H1 (cell line): ENCODE measurements at regions not wholly inside any gene's neighbourhood (a gene's known extent, or its start where the extent isn't known, plus 50 kb on each side); places are given as distances from the start of the nearest gene placed in this dataset.
A peak's percentile ranks its signal among the peaks of the same experiment; 100 is the strongest.

ENCODE experiments used
- CTCF ChIA-PET: fragments of 300-600 bp; sonication (Branson Sonifier 250); formaldehyde crosslinking; loops from one replicate; lab custom pipeline; 2021; ENCODE audit not compliant: partially characterized antibody; lab: Charles Lee
- POLR2A ChIA-PET: fragments of 300-600 bp; sonication (Branson Sonifier 250); formaldehyde crosslinking; loops from one replicate; lab custom pipeline; 2021; ENCODE audit warnings: inconsistent platforms; ENCODE audit not compliant: partially characterized antibody; lab: Charles Lee
- DNase-seq, 2 experiments: peaks; one replicate each; pipeline versions ENCODE4 v3.0.0 to v3.0.0-alpha.2; 2010 to 2022; ENCODE audit warnings: low spot score in 2 of 2, low read depth in 1 of 2, mixed read lengths in 1 of 2
- FAIRE-seq: peaks from 2 replicates; lab custom pipeline; 2011; peaks lifted over from hg19 to GRCh38; lab: Jason Lieb, UNC
- H2AFZ ChIP-seq: 2 replicates; pipeline ENCODE4 v1.8.1; 2012; ENCODE audit warnings: low read length, inconsistent platforms
- H2AK5ac ChIP-seq: 2 replicates; pipeline ENCODE4 v1.6.1; 2013; ENCODE audit warnings: low read depth, low read length
- H2BK120ac ChIP-seq: replicated peaks from 2 replicates; pipeline ENCODE3; 2013; ENCODE audit warnings: low read depth, low read length, inconsistent platforms
- H2BK12ac ChIP-seq: 2 replicates; pipeline ENCODE4 v1.6.1; 2013; ENCODE audit warnings: low read depth, low read length
- H2BK15ac ChIP-seq: 2 replicates; pipeline ENCODE4 v1.6.1; 2013; ENCODE audit warnings: low read length
- H2BK20ac ChIP-seq: 2 replicates; pipeline ENCODE4 v1.6.1; 2013; ENCODE audit warnings: low read length
- H2BK5ac ChIP-seq: 2 replicates; pipeline ENCODE4 v1.6.1; 2013; ENCODE audit warnings: low read depth, low read length
- H3K14ac ChIP-seq: 2 replicates; pipeline ENCODE4 v1.6.1; 2013; ENCODE audit warnings: inconsistent platforms; ENCODE audit not compliant: insufficient read length
- H3K18ac ChIP-seq: 2 replicates; pipeline ENCODE4 v1.6.1; 2013; ENCODE audit warnings: low read length; ENCODE audit errors: extremely low read depth
- H3K23ac ChIP-seq: 2 replicates; pipeline ENCODE4 v1.6.1; 2013; ENCODE audit warnings: inconsistent platforms; ENCODE audit not compliant: insufficient read length
- H3K23me2 ChIP-seq: 2 replicates; pipeline ENCODE4 v1.6.1; 2013; ENCODE audit warnings: low read depth, low read length
- H3K27ac ChIP-seq: 2 replicates; pipeline ENCODE4 v1.6.1; 2011; ENCODE audit warnings: low read depth, low read length, inconsistent platforms
- H3K27me3 ChIP-seq, 4 experiments: replicated peaks in 1 of 4; 1 replicate in 1 of 4; 2 replicates in 3 of 4; pipeline versions ENCODE4 v1.6.1 to v1.8.1; 2011 to 2013; ENCODE audit warnings: low read length in 3 of 4, mild to moderate bottlenecking in 3 of 4, inconsistent platforms in 2 of 4, mixed read lengths in 2 of 4, moderate library complexity in 1 of 4; ENCODE audit not compliant: control insufficient read depth in 3 of 4, insufficient read depth in 3 of 4; ENCODE audit errors: extremely low read depth in 1 of 4
- H3K36me3 ChIP-seq, 4 experiments: 2 replicates each; pipeline versions ENCODE4 v1.6.1 to v1.8.1; 2011 to 2013; ENCODE audit warnings: mild to moderate bottlenecking in 4 of 4, low read length in 3 of 4, moderate library complexity in 2 of 4, control low read depth in 1 of 4, inconsistent platforms in 1 of 4; ENCODE audit not compliant: insufficient read depth in 4 of 4, control insufficient read depth in 2 of 4
- H3K4ac ChIP-seq: replicated peaks from 2 replicates; pipeline ENCODE3; 2013; ENCODE audit warnings: low read length, low read depth, mixed read lengths, inconsistent platforms; ENCODE audit not compliant: insufficient read length
- H3K4me1 ChIP-seq, 4 experiments: replicated peaks in 1 of 4; 1 replicate in 1 of 4; 2 replicates in 3 of 4; pipeline versions ENCODE4 v1.6.1 to v1.8.1; 2011 to 2013; ENCODE audit warnings: low read length in 3 of 4, inconsistent platforms in 2 of 4, mixed read lengths in 1 of 4; ENCODE audit not compliant: insufficient read depth in 4 of 4, control insufficient read depth in 3 of 4
- H3K4me2 ChIP-seq, 2 experiments: 2 replicates each; pipeline versions ENCODE4 v1.6.1 to v1.8.1; 2011 to 2013; ENCODE audit warnings: low read depth in 2 of 2, low read length in 2 of 2, control low read depth in 1 of 2, inconsistent platforms in 1 of 2, mild to moderate bottlenecking in 1 of 2; ENCODE audit not compliant: insufficient read depth in 1 of 2
- H3K4me3 ChIP-seq, 4 experiments: fragments of 200-600, 300-600 bp in 1 of 4; sonication (generic), shearing (Covaris generic), sonication (Bioruptor Twin) in 1 of 4; 2 replicates each; pipeline versions ENCODE4 v1.5.1 to v1.8.1; 2011 to 2016; ENCODE audit warnings: low read length in 4 of 4, low read depth in 3 of 4, control low read depth in 2 of 4, inconsistent platforms in 2 of 4, mild to moderate bottlenecking in 2 of 4, mixed read lengths in 1 of 4, moderate library complexity in 1 of 4; ENCODE audit not compliant: insufficient read depth in 2 of 4; ENCODE audit errors: extremely low read depth in 1 of 4
- H3K56ac ChIP-seq: replicated peaks from 2 replicates; pipeline ENCODE3; 2013; ENCODE audit warnings: low read depth, mild to moderate bottlenecking, mixed read lengths, low read length, inconsistent platforms; ENCODE audit not compliant: insufficient read length
- H3K79me1 ChIP-seq: 2 replicates; pipeline ENCODE4 v1.6.1; 2013; ENCODE audit warnings: low read depth, low read length, control low read depth
- H3K79me2 ChIP-seq, 2 experiments: 2 replicates each; pipeline versions ENCODE4 v1.6.1 to v1.8.1; 2012 to 2013; ENCODE audit warnings: low read length in 2 of 2, mild to moderate bottlenecking in 2 of 2, inconsistent platforms in 1 of 2; ENCODE audit not compliant: insufficient read depth in 2 of 2, control insufficient read depth in 1 of 2
- H3K9ac ChIP-seq, 4 experiments: replicated peaks in 1 of 4; 1 replicate in 1 of 4; 2 replicates in 3 of 4; pipeline versions ENCODE4 v1.6.1 to v1.8.1; 2011 to 2013; ENCODE audit warnings: low read depth in 3 of 4, low read length in 3 of 4, control low read depth in 2 of 4, mild to moderate bottlenecking in 2 of 4, moderate library complexity in 2 of 4, inconsistent platforms in 1 of 4; ENCODE audit errors: extremely low read depth in 1 of 4
- H3K9me3 ChIP-seq, 2 experiments: 2 replicates each; pipeline versions ENCODE4 v1.6.1 to v1.8.1; 2012 to 2013; ENCODE audit warnings: mild to moderate bottlenecking in 2 of 2, moderate library complexity in 2 of 2, control low read depth in 1 of 2, inconsistent platforms in 1 of 2, low read depth in 1 of 2, low read length in 1 of 2, mixed read lengths in 1 of 2; ENCODE audit not compliant: insufficient read depth in 2 of 2
- H4K20me1 ChIP-seq, 2 experiments: replicated peaks in 1 of 2; 2 replicates each; pipeline versions ENCODE3 to v1.8.1; 2011 to 2013; ENCODE audit warnings: inconsistent platforms in 2 of 2, low read length in 2 of 2, mild to moderate bottlenecking in 1 of 2; ENCODE audit not compliant: insufficient read depth in 2 of 2, control insufficient read depth in 1 of 2
- H4K5ac ChIP-seq: 2 replicates; pipeline ENCODE4 v1.6.1; 2013; ENCODE audit warnings: low read length, low read depth, mixed read lengths, inconsistent platforms; ENCODE audit not compliant: insufficient read length
- H4K8ac ChIP-seq: 2 replicates; pipeline ENCODE4 v1.8.0; 2013; ENCODE audit warnings: mild to moderate bottlenecking, moderate library complexity, low read length, inconsistent platforms; ENCODE audit not compliant: insufficient read depth; ENCODE audit errors: extremely low read depth
- H4K91ac ChIP-seq: replicated peaks from 2 replicates; pipeline ENCODE3; 2013; ENCODE audit warnings: low read length, mixed read lengths, inconsistent platforms; ENCODE audit not compliant: insufficient read length
- CEBPB ChIP-seq: IDR thresholded peaks from 2 replicates; pipeline ENCODE4 v1.6.1; 2012; ENCODE audit warnings: low read depth, low read length
- CHD1 ChIP-seq: IDR thresholded peaks from 2 replicates; pipeline ENCODE4 v1.6.1; 2012; ENCODE audit warnings: low read depth, low read length, improper control_type of control experiment
- GTF2F1 ChIP-seq: IDR thresholded peaks from 2 replicates; pipeline ENCODE4 v1.6.1; 2012; ENCODE audit warnings: low read depth, low read length, improper control_type of control experiment, borderline replicate concordance
- HDAC2 ChIP-seq, 2 experiments: fragments of 300-600 bp in 1 of 2; sonication (generic) in 1 of 2; IDR thresholded peaks; 2 replicates each; pipeline ENCODE4 v1.6.1; 2011 to 2012; ENCODE audit warnings: low read depth in 2 of 2, low read length in 2 of 2, mild to moderate bottlenecking in 2 of 2, moderate library complexity in 2 of 2, borderline replicate concordance in 1 of 2, inconsistent platforms in 1 of 2
- KDM1A ChIP-seq: fragments of 200-600, 300-600 bp; sonication (generic); IDR thresholded peaks from 2 replicates; pipeline ENCODE4 v1.7.1; 2016; ENCODE audit warnings: mild to moderate bottlenecking, low read length, borderline replicate concordance
- POLR2A ChIP-seq, 2 experiments: IDR thresholded peaks; 1 replicate in 1 of 2; 2 replicates in 1 of 2; pipeline ENCODE4 v1.6.1; 2011; ENCODE audit warnings: low read depth in 2 of 2, low read length in 2 of 2, mild to moderate bottlenecking in 2 of 2; ENCODE audit errors: control extremely low read depth in 1 of 2
- POLR2AphosphoS5 ChIP-seq: IDR thresholded peaks from 2 replicates; pipeline ENCODE4 v1.6.1; 2011; ENCODE audit warnings: low read depth, low read length
- TCF12 ChIP-seq: IDR thresholded peaks from 2 replicates; pipeline ENCODE4 v1.6.1; 2011; ENCODE audit warnings: low read depth, mild to moderate bottlenecking, low read length
- TEAD4 ChIP-seq: IDR thresholded peaks from 2 replicates; pipeline ENCODE4 v1.6.1; 2012; ENCODE audit warnings: low read depth, low read length, inconsistent platforms, mixed read lengths
- WGBS, 2 experiments: shearing (Covaris generic) in 1 of 2; methylation state at CpG; one replicate each; pipeline versions ENCODE4 v1.1.6 to v1.1.7; 2013 to 2015; ENCODE audit warnings: low lambda C conversion rate in 2 of 2, mixed read lengths in 2 of 2, inconsistent platforms in 1 of 2, low coverage in 1 of 2, missing lambda C conversion rate in 1 of 2; ENCODE audit not compliant: insufficient replicate concordance in 2 of 2, insufficient coverage in 1 of 2, insufficient read length in 1 of 2; ENCODE audit errors: extremely low coverage in 1 of 2, missing lambda C conversion rate in 1 of 2; 5-methylcytosine and 5-hydroxymethylcytosine counted together

- no peaks in the 10 kb centered on the region for H3K27me3 ChIP-seq
- WGBS, 2 experiments: 73% methylated on average over 3 of the region's 3 CpGs; no CpG with 5 or more reads in 1 of the 2 experiments
- H3K27ac ChIP-seq: no peak overlapping the region
- H3K79me1 ChIP-seq: no peaks in the 10 kb centered on the region
- H2AFZ ChIP-seq: no peak overlapping the region
- H4K5ac ChIP-seq: no peak overlapping the region
- ChIA-PET CTCF (interaction anchor here (0.6 to 1.0 kb wide), 3 partner anchors 10 to 139 kb away, joined by 3 read pairs; no protein-coding TSS in a partner anchor), POLR2A (interaction anchor here (1.1 kb wide), 1 partner anchor 13 kb away, joined by 4 read pairs; no protein-coding TSS in a partner anchor)
- H3K14ac ChIP-seq: no peak overlapping the region
- no peak overlapping the region for H3K23ac ChIP-seq
- H3K56ac ChIP-seq: no peak overlapping the region
- no peak overlapping the region for H3K18ac ChIP-seq
- no peaks in the 10 kb centered on the region for H4K20me1 ChIP-seq
- H3K23me2 ChIP-seq: no peaks in the 10 kb centered on the region
- no peak overlapping the region for H3K4ac ChIP-seq
- H2BK12ac ChIP-seq: no peak overlapping the region
- DNase-seq: no peak
- H2BK20ac ChIP-seq: no peak overlapping the region
- no peak overlapping the region for H2AK5ac ChIP-seq
- no peak overlapping the region for H3K4me3 ChIP-seq
- H4K8ac ChIP-seq: no peak overlapping the region
- H4K91ac ChIP-seq: no peak overlapping the region
- H2BK120ac ChIP-seq: no peak overlapping the region
- no peak overlapping the region for H3K4me2 ChIP-seq
- H3K36me3 ChIP-seq: no peaks in the 10 kb centered on the region
- H2BK5ac ChIP-seq: no peak overlapping the region
- H3K9ac ChIP-seq: no peak overlapping the region
- H3K4me1 ChIP-seq: no peaks in the 10 kb centered on the region
- H3K9me3 ChIP-seq: no peaks in the 10 kb centered on the region
- H3K79me2 ChIP-seq: no peaks in the 10 kb centered on the region
- FAIRE-seq: no peak
- H2BK15ac ChIP-seq: no peak overlapping the region
- TF ChIP-seq POLR2AphosphoS5 (no peak), CEBPB (peak; percentile 80), HDAC2 (IDR thresholded peaks at IDR 0.05; ENCODE audit: borderline replicate concordance in 1 of 2, low read depth in 2 of 2, low read length in 2 of 2) (no peak), TEAD4 (peak; percentile 77), TCF12 (no peak), GTF2F1 (no peak), POLR2A (IDR thresholded peaks at IDR 0.05; ENCODE audit: control extremely low read depth in 1 of 2, low read depth in 2 of 2, low read length in 2 of 2) (no peak), KDM1A (no peak), CHD1 (no peak)
These were observed 421.3 kb downstream of the PYDC2 start for GRCh38 chr3:191882289-191882688.
